Keratinocyte (primary cell): ENCODE measurements at regions not wholly inside any gene's neighbourhood (a gene's known extent, or its start where the extent isn't known, plus 50 kb on each side); places are given as distances from the start of the nearest gene placed in this dataset.

ENCODE experiments used
- DNase-seq: peaks from one replicate; pipeline ENCODE4 v3.0.0-alpha.2; 2011; ENCODE audit warnings: low read depth, missing footprints, low spot score
- FAIRE-seq: peaks from 2 replicates; lab custom pipeline; 2011; peaks lifted over from hg19 to GRCh38; lab: Jason Lieb, UNC
- H2AFZ ChIP-seq: 2 replicates; pipeline ENCODE4 v1.6.0; 2012; ENCODE audit warnings: low read length, control low read depth, inconsistent platforms; ENCODE audit not compliant: control insufficient read depth
- H3K27ac ChIP-seq: 2 replicates; pipeline ENCODE4 v1.5.1; 2011; ENCODE audit warnings: low read length; ENCODE audit not compliant: control insufficient read depth, insufficient read depth
- H3K27me3 ChIP-seq: 3 replicates; pipeline ENCODE4 v1.6.0; 2011; ENCODE audit warnings: low read length; ENCODE audit not compliant: control insufficient read depth, insufficient read depth; ENCODE audit errors: extremely low read depth
- H3K36me3 ChIP-seq, 2 experiments: 2 replicates in 1 of 2; 3 replicates in 1 of 2; pipeline ENCODE4 v1.5.1; 2011; ENCODE audit warnings: low read length in 2 of 2, mild to moderate bottlenecking in 1 of 2; ENCODE audit not compliant: control insufficient read depth in 2 of 2, insufficient read depth in 2 of 2; ENCODE audit errors: extremely low read depth in 1 of 2
- H3K4me1 ChIP-seq: 3 replicates; pipeline ENCODE4 v1.5.1; 2011; ENCODE audit warnings: low read length; ENCODE audit not compliant: control insufficient read depth, insufficient read depth; ENCODE audit errors: extremely low read depth
- H3K4me2 ChIP-seq: 3 replicates; pipeline ENCODE4 v1.6.0; 2011; ENCODE audit warnings: low read depth, low read length; ENCODE audit not compliant: control insufficient read depth, insufficient read depth; ENCODE audit errors: extremely low read depth
- H3K4me3 ChIP-seq, 3 experiments: fragments of 200-600 bp in 1 of 3; sonication (generic) in 1 of 3; 2 replicates in 2 of 3; 3 replicates in 1 of 3; pipeline ENCODE4 v1.5.1; 2011 to 2016; ENCODE audit warnings: low read length in 3 of 3, mild to moderate bottlenecking in 3 of 3, control low read depth in 2 of 3, inconsistent platforms in 1 of 3, low read depth in 1 of 3, mixed read lengths in 1 of 3, mixed run types in 1 of 3, moderate library complexity in 1 of 3; ENCODE audit not compliant: control insufficient read depth in 2 of 3, insufficient read depth in 2 of 3; ENCODE audit errors: extremely low read depth in 1 of 3
- H3K79me2 ChIP-seq: 2 replicates; pipeline ENCODE4 v1.6.0; 2012; ENCODE audit warnings: low read length; ENCODE audit not compliant: control insufficient read depth, insufficient read depth
- H3K9ac ChIP-seq: 3 replicates; pipeline ENCODE4 v1.6.0; 2011; ENCODE audit warnings: low read length; ENCODE audit not compliant: control insufficient read depth, insufficient read depth; ENCODE audit errors: extremely low read depth
- H3K9me1 ChIP-seq: 3 replicates; pipeline ENCODE4 v1.6.0; 2011; ENCODE audit warnings: low read length; ENCODE audit not compliant: control insufficient read depth, insufficient read depth; ENCODE audit errors: extremely low read depth
- H3K9me3 ChIP-seq: 2 replicates; pipeline ENCODE4 v1.5.1; 2012; ENCODE audit warnings: low read depth, low read length; ENCODE audit not compliant: control insufficient read depth
- H4K20me1 ChIP-seq: 3 replicates; pipeline ENCODE4 v1.6.0; 2011; ENCODE audit warnings: low read length; ENCODE audit not compliant: control insufficient read depth, insufficient read depth; ENCODE audit errors: extremely low read depth
- EZH2 ChIP-seq: IDR thresholded peaks from one replicate; pipeline ENCODE4 v1.6.1; 2012; ENCODE audit warnings: inconsistent platforms, mild to moderate bottlenecking, low read length, moderate library complexity
- dilution Hi-C: fragments of 300-500 bp; cut with MboI; formaldehyde crosslinking; loops from one replicate; pipeline ENCODE4 v1.7.0; 2020; ENCODE audit warnings: low sequenced_read_pairs; ENCODE audit not compliant: extremely low pct_ligation_motif_present
- TF ChIP-seq, protein P1 (sequence below), 3 experiments: IDR thresholded peaks in 1 of 3; conservative IDR thresholded peaks in 1 of 3; optimal IDR thresholded peaks in 1 of 3; 2 replicates in 2 of 3; 3 replicates in 1 of 3; pipeline versions ENCODE3 to v1.5.1; 2011; ENCODE audit warnings: low read length in 3 of 3, mild to moderate bottlenecking in 3 of 3, moderate library complexity in 2 of 3, control low read depth in 1 of 3, inconsistent platforms in 1 of 3; ENCODE audit not compliant: insufficient read depth in 2 of 3; ENCODE audit errors: extremely low read depth in 1 of 3

DNA sequence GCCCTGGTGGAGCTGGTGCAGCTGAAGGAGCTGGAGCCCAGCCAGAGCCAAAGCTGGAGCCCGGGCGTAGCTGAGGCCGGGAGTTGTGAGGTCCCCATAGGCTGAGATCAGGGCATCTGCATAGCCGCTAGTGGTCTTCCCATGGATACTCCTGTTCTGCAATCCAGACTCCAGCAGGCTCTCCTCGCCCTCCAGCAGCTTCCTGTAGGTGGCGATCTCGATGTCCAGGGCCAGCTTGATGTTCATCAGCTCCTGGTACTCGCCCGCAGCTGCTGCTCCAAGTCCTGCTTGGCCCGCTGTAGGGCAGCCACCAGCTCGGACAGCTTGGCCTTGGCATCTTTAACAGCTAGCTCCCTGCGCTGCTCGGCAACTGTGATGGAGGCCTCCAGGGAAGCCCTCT is 966.1 kb downstream of the FSCB start:
- H3K4me2 ChIP-seq = no peak overlapping the region

DNA sequence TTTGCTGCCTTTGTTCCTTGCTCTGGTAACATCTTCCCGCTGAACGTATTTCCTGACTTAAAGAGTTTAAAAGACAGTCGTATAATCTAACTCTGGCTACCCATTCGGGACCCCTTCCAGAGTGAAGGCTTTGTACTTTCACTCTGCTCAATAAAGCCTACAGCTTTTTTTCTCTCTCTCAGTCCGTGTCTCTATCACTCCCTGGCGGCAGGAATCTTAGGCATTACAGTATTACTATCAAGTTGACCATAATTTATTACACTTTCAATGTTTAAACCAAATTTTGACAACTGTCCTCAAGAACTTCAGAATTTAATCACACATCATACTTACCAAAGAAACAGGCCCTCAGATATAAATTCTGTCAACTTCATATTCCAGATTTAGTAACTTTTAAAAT is 967.9 kb downstream of the FSCB start:
- Histone ChIP-seq H3K4me2 (no peak overlapping the region), H2AFZ (no peak overlapping the region)
- dilution Hi-C loops = no loop called here

More for the DNA sequence above, 966.1 kb downstream of the FSCB start:
- Histone ChIP-seq H3K27me3 (no peaks in the 10 kb centered on the region), H3K27ac (no peak overlapping the region), H3K9ac (no peak overlapping the region), H3K4me1 (no peaks in the 10 kb centered on the region), H4K20me1 (no peaks in the 10 kb centered on the region), H3K79me2 (no peaks in the 10 kb centered on the region), H3K9me1 (no peaks in the 10 kb centered on the region), H3K36me3 (no peaks in the 10 kb centered on the region), H2AFZ (no peak overlapping the region), H3K4me3 (no peak overlapping the region), H3K9me3 (peaks cover 4% of the 10 kb centered on the region)
- dilution Hi-C loops = no loop called here
- TF ChIP-seq EZH2 = no peak
- TF ChIP-seq, protein P1, sequence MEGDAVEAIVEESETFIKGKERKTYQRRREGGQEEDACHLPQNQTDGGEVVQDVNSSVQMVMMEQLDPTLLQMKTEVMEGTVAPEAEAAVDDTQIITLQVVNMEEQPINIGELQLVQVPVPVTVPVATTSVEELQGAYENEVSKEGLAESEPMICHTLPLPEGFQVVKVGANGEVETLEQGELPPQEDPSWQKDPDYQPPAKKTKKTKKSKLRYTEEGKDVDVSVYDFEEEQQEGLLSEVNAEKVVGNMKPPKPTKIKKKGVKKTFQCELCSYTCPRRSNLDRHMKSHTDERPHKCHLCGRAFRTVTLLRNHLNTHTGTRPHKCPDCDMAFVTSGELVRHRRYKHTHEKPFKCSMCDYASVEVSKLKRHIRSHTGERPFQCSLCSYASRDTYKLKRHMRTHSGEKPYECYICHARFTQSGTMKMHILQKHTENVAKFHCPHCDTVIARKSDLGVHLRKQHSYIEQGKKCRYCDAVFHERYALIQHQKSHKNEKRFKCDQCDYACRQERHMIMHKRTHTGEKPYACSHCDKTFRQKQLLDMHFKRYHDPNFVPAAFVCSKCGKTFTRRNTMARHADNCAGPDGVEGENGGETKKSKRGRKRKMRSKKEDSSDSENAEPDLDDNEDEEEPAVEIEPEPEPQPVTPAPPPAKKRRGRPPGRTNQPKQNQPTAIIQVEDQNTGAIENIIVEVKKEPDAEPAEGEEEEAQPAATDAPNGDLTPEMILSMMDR (optimal IDR thresholded peaks at IDR 0.05 in 1 of 3, IDR thresholded peaks at IDR 0.05 in 1 of 3, conservative IDR thresholded peaks at IDR 0.05 in 1 of 3; ENCODE audit: extremely low read depth in 1 of 3, insufficient read depth in 2 of 3, low read length in 3 of 3) = no peak
- no peak for FAIRE-seq
- DNase-seq = no peak

More for the DNA sequence above, 967.9 kb downstream of the FSCB start:
- DNase-seq = no peak
- H3K79me2 ChIP-seq = no peaks in the 10 kb centered on the region
- no peak overlapping the region for H3K27ac ChIP-seq
- H4K20me1 ChIP-seq = no peaks in the 10 kb centered on the region
- FAIRE-seq = no peak
- no peaks in the 10 kb centered on the region for H3K27me3 ChIP-seq
- H3K9ac ChIP-seq = no peak overlapping the region
- peaks cover 4% of the 10 kb centered on the region for H3K9me3 ChIP-seq
- no peaks in the 10 kb centered on the region for H3K36me3 ChIP-seq
- no peak overlapping the region for H3K4me3 ChIP-seq
- TF ChIP-seq EZH2 = no peak
- TF ChIP-seq, protein P1 (optimal IDR thresholded peaks at IDR 0.05 in 1 of 3, IDR thresholded peaks at IDR 0.05 in 1 of 3, conservative IDR thresholded peaks at IDR 0.05 in 1 of 3; ENCODE audit: extremely low read depth in 1 of 3, insufficient read depth in 2 of 3, low read length in 3 of 3) = peak in 1 of 3 experiments; percentile 26
- H3K4me1 ChIP-seq = no peaks in the 10 kb centered on the region
- H3K9me1 ChIP-seq = no peaks in the 10 kb centered on the region
